Colonic mucosa (tissue), 4 donors: ENCODE measurements at regions not wholly inside any gene's neighbourhood (a gene's known extent, or its start where the extent isn't known, plus 50 kb on each side); places are given as distances from the start of the nearest gene placed in this dataset.

Experiments used
- DNase-seq: peaks from one replicate; pipeline ENCODE4 v3.0.0-alpha.2; 2020
- H3K27ac ChIP-seq: fragments of 200-600 bp; one replicate; pipeline ENCODE4 v1.8.0; 2021
- H3K27me3 ChIP-seq: fragments of 200-600 bp; one replicate; pipeline ENCODE4 v1.8.0; 2021
- H3K36me3 ChIP-seq: fragments of 200-600 bp; one replicate; pipeline ENCODE4 v1.8.0; 2021
- H3K4me1 ChIP-seq: fragments of 200-600 bp; one replicate; pipeline ENCODE4 v1.8.0; 2021; ENCODE audit warnings: mild to moderate bottlenecking
- H3K4me3 ChIP-seq: fragments of 200-600 bp; one replicate; pipeline ENCODE4 v1.8.0; 2021
- H3K9ac ChIP-seq, 2 donors: one replicate each; pipeline ENCODE4 v1.7.0; 2013; ENCODE audit warnings: control low read depth in 2 of 2, low read depth in 2 of 2, low read length in 2 of 2
- H3K9me3 ChIP-seq: fragments of 200-600 bp; one replicate; pipeline ENCODE4 v1.8.0; 2021
- CTCF ChIP-seq: fragments of 200-600 bp; IDR thresholded peaks from one replicate; pipeline ENCODE4 v1.8.0; 2022; ENCODE audit warnings: antibody characterized with exemption, mild to moderate bottlenecking
- intact Hi-C: fragments of 100-400 bp; cut with DNase I; formaldehyde crosslinking; loops from one replicate; pipeline ENCODE4 v1.14.1; 2022
- donor health status: healthy.
- donor health status: DM: no; HTN: no; CAD: no.
- donor health status: DM: no; HTN: no; CAD: no.

GRCh38 chr2:41736586-41736985 is 311.2 kb upstream of the PKDCC start:
- no peaks in the 10 kb centered on the region for H3K27me3 ChIP-seq
- H3K4me3 ChIP-seq: no peak overlapping the region
- no peak overlapping the region for H3K9ac ChIP-seq
- H3K27ac ChIP-seq: no peak overlapping the region
- H3K36me3 ChIP-seq: no peaks in the 10 kb centered on the region
- intact Hi-C loops: no loop called here
- DNase-seq: no peak
- H3K9me3 ChIP-seq: no peaks in the 10 kb centered on the region
- no peak for TF ChIP-seq CTCF
- H3K4me1 ChIP-seq: no peaks in the 10 kb centered on the region

- Histone ChIP-seq H3K4me1 (no peaks in the 10 kb centered on the region), H3K4me3 (no peak overlapping the region), H3K9me3 (no peaks in the 10 kb centered on the region), H3K36me3 (no peaks in the 10 kb centered on the region), H3K9ac (no peak overlapping the region), H3K27me3 (no peaks in the 10 kb centered on the region), H3K27ac (no peak overlapping the region)
- no peak for DNase-seq
- intact Hi-C loops: no loop called here
- no peak for TF ChIP-seq CTCF
Observed at GRCh38 chr2:41737888-41738287, 309.9 kb upstream of the PKDCC start.

GRCh38 chr2:41741951-41742595 is 305.7 kb upstream of the PKDCC start:
- no peaks in the 10 kb centered on the region for H3K27me3 ChIP-seq
- TF ChIP-seq CTCF: no peak
- no peak overlapping the region for H3K4me3 ChIP-seq
- no peaks in the 10 kb centered on the region for H3K4me1 ChIP-seq
- H3K27ac ChIP-seq: no peak overlapping the region
- no peak for DNase-seq
- intact Hi-C loops: no loop called here
- no peak overlapping the region for H3K9ac ChIP-seq
- H3K36me3 ChIP-seq: no peaks in the 10 kb centered on the region
- no peaks in the 10 kb centered on the region for H3K9me3 ChIP-seq

GRCh38 chr2:41743324-41743723 is 304.5 kb upstream of the PKDCC start:
- Histone ChIP-seq H3K36me3 (no peaks in the 10 kb centered on the region), H3K27me3 (no peaks in the 10 kb centered on the region), H3K27ac (no peak overlapping the region), H3K9ac (no peak overlapping the region), H3K4me1 (no peaks in the 10 kb centered on the region), H3K9me3 (no peaks in the 10 kb centered on the region), H3K4me3 (no peak overlapping the region)
- intact Hi-C loops: no loop called here
- TF ChIP-seq CTCF: no peak
- no peak for DNase-seq

- TF ChIP-seq CTCF: no peak
- no peaks in the 10 kb centered on the region for H3K27me3 ChIP-seq
- H3K36me3 ChIP-seq: no peaks in the 10 kb centered on the region
- H3K9me3 ChIP-seq: no peaks in the 10 kb centered on the region
- H3K9ac ChIP-seq: no peak overlapping the region
- DNase-seq: no peak
- H3K4me1 ChIP-seq: no peaks in the 10 kb centered on the region
- intact Hi-C loops: no loop called here
- no peak overlapping the region for H3K4me3 ChIP-seq
- H3K27ac ChIP-seq: no peak overlapping the region
Observed at GRCh38 chr2:41750829-41751228, 297.0 kb upstream of the PKDCC start.
